KMS-11 (cell line): ENCODE measurements at regions not wholly inside any gene's neighbourhood (a gene's known extent, or its start where the extent isn't known, plus 50 kb on each side); places are given as distances from the start of the nearest gene placed in this dataset.

ENCODE experiments used
- H2AFZ ChIP-seq: fragments of 200-600 bp; sonication (generic); 2 replicates; pipeline ENCODE4 v1.6.1; 2016; ENCODE audit warnings: antibody characterized with exemption, mixed run types, low read depth
- H3K27ac ChIP-seq: fragments of 200-600 bp; sonication (generic); 2 replicates; pipeline ENCODE4 v1.6.1; 2016; ENCODE audit warnings: mild to moderate bottlenecking, mixed run types
- H3K27me3 ChIP-seq: fragments of 200-600 bp; sonication (generic); 2 replicates; pipeline ENCODE4 v1.6.1; 2017; ENCODE audit warnings: mild to moderate bottlenecking, low read depth, mixed run types, moderate library complexity; ENCODE audit not compliant: insufficient read depth
- H3K36me3 ChIP-seq: fragments of 200-600 bp; sonication (generic); 2 replicates; pipeline ENCODE4 v1.6.1; 2017; ENCODE audit warnings: mild to moderate bottlenecking, mixed run types; ENCODE audit not compliant: insufficient read depth
- H3K4me1 ChIP-seq: fragments of 200-600 bp; sonication (generic); 2 replicates; pipeline ENCODE4 v1.6.1; 2016; ENCODE audit warnings: mild to moderate bottlenecking, low read depth, mixed run types; ENCODE audit not compliant: poor library complexity, severe bottlenecking
- H3K4me2 ChIP-seq: fragments of 200-600 bp; sonication (generic); 2 replicates; pipeline ENCODE4 v1.7.0; 2016; ENCODE audit warnings: mild to moderate bottlenecking, mixed run types
- H3K4me3 ChIP-seq: fragments of 200-600 bp; sonication (generic); IDR thresholded peaks from 2 replicates; pipeline ENCODE4 v1.6.1; 2017; ENCODE audit warnings: low read depth, low read length, mixed read lengths; ENCODE audit not compliant: insufficient read depth
- H3K79me2 ChIP-seq: fragments of 200-600 bp; sonication (generic); 2 replicates; pipeline ENCODE4 v1.6.1; 2016; ENCODE audit warnings: low read depth, mixed run types; ENCODE audit not compliant: insufficient read depth
- H3K9ac ChIP-seq: fragments of 200-600 bp; sonication (generic); 2 replicates; pipeline ENCODE4 v1.6.1; 2016; ENCODE audit warnings: mild to moderate bottlenecking, mixed run types
- H4K20me1 ChIP-seq: fragments of 200-600 bp; sonication (generic); 2 replicates; pipeline ENCODE4 v1.6.1; 2016; ENCODE audit warnings: mild to moderate bottlenecking, mixed run types; ENCODE audit not compliant: insufficient read depth
- CTCF ChIP-seq: fragments of 200-600 bp; sonication (generic); conservative IDR thresholded peaks from 2 replicates; pipeline ENCODE4 v1.6.1; 2017; ENCODE audit warnings: low read depth, mild to moderate bottlenecking, antibody characterized with exemption, low read length, moderate library complexity, mixed read lengths

- H3K27ac ChIP-seq: no peak overlapping the region
- H4K20me1 ChIP-seq: no peaks in the 10 kb centered on the region
- no peak overlapping the region for H3K9ac ChIP-seq
- no peaks in the 10 kb centered on the region for H3K4me1 ChIP-seq
- H3K27me3 ChIP-seq: no peaks in the 10 kb centered on the region
- no peaks in the 10 kb centered on the region for H3K79me2 ChIP-seq
- TF ChIP-seq CTCF: no peak
- no peak overlapping the region for H2AFZ ChIP-seq
- no peaks in the 10 kb centered on the region for H3K36me3 ChIP-seq
- no peak overlapping the region for H3K4me3 ChIP-seq
- no peak overlapping the region for H3K4me2 ChIP-seq
Measured at GRCh38 chr5:103414604-103415003, 148.0 kb downstream of the NUDT12 start.

GRCh38 chr5:103411711-103412110 lies 150.9 kb downstream of the NUDT12 start:
- Histone ChIP-seq H3K27ac (no peak overlapping the region), H3K9ac (no peak overlapping the region), H3K4me2 (no peak overlapping the region), H3K79me2 (no peaks in the 10 kb centered on the region), H3K27me3 (no peaks in the 10 kb centered on the region), H3K4me3 (no peak overlapping the region), H2AFZ (no peak overlapping the region), H4K20me1 (no peaks in the 10 kb centered on the region), H3K36me3 (no peaks in the 10 kb centered on the region), H3K4me1 (no peaks in the 10 kb centered on the region)
- TF ChIP-seq CTCF: no peak

GRCh38 chr5:103410172-103410571 lies 151.6 kb downstream of the MACIR start:
- Histone ChIP-seq H3K4me1 (no peaks in the 10 kb centered on the region), H3K4me3 (no peak overlapping the region), H3K79me2 (no peaks in the 10 kb centered on the region), H3K4me2 (no peak overlapping the region), H2AFZ (no peak overlapping the region), H3K27ac (no peak overlapping the region), H3K36me3 (no peaks in the 10 kb centered on the region), H3K9ac (no peak overlapping the region), H4K20me1 (no peaks in the 10 kb centered on the region), H3K27me3 (no peaks in the 10 kb centered on the region)
- no peak for TF ChIP-seq CTCF

GRCh38 chr5:103409013-103409670 lies 150.6 kb downstream of the MACIR start:
- no peak overlapping the region for H3K9ac ChIP-seq
- no peak overlapping the region for H3K27ac ChIP-seq
- no peaks in the 10 kb centered on the region for H3K36me3 ChIP-seq
- H3K27me3 ChIP-seq: no peaks in the 10 kb centered on the region
- H3K4me1 ChIP-seq: no peaks in the 10 kb centered on the region
- no peak overlapping the region for H3K4me3 ChIP-seq
- no peak for TF ChIP-seq CTCF
- no peaks in the 10 kb centered on the region for H4K20me1 ChIP-seq
- no peaks in the 10 kb centered on the region for H3K79me2 ChIP-seq
- H3K4me2 ChIP-seq: no peak overlapping the region
- no peak overlapping the region for H2AFZ ChIP-seq
